22Rv1 (cell line): ENCODE measurements at regions not wholly inside any gene's neighbourhood (a gene's known extent, or its start where the extent isn't known, plus 50 kb on each side); places are given as distances from the start of the nearest gene placed in this dataset.

Experiments
- CTCF ChIP-seq: fragments of 450-650 bp; IDR thresholded peaks from 2 replicates; pipeline ENCODE4 v1.5.1; 2017; ENCODE audit warnings: mild to moderate bottlenecking
- ZFX ChIP-seq: fragments of 450-650 bp; IDR thresholded peaks from 2 replicates; pipeline ENCODE4 v1.6.1; 2017; ENCODE audit warnings: antibody characterized with exemption, borderline replicate concordance

- TF ChIP-seq CTCF, result no peak
- TF ChIP-seq ZFX, result no peak
These were observed 551.8 kb upstream of the KIF2B start for GRCh38 chr17:53270936-53271335.
